HL-60 (cell line): ENCODE measurements at regions not wholly inside any gene's neighbourhood (a gene's known extent, or its start where the extent isn't known, plus 50 kb on each side); places are given as distances from the start of the nearest gene placed in this dataset.

ENCODE experiments used
- DNase-seq, 2 experiments: peaks; one replicate each; pipeline ENCODE4 v3.0.0-alpha.2; 2010 to 2020; ENCODE audit warnings: low read depth in 1 of 2, low spot score in 1 of 2
- H3K27ac ChIP-seq: fragments of 250-450 bp; sonication (Bioruptor Pico); replicated peaks from 2 replicates; pipeline ENCODE4 v1.5.1; 2020; ENCODE audit warnings: mild to moderate bottlenecking, moderate library complexity
- H3K27me3 ChIP-seq: fragments of 250-450 bp; sonication (Bioruptor Pico); 2 replicates; pipeline ENCODE4 v1.5.1; 2021; ENCODE audit warnings: mild to moderate bottlenecking, moderate library complexity; ENCODE audit not compliant: insufficient read depth, poor library complexity, severe bottlenecking
- H3K4me3 ChIP-seq: replicated peaks from 2 replicates; pipeline ENCODE4 v1.5.1; 2011; ENCODE audit warnings: mild to moderate bottlenecking, control low read depth, low read length; ENCODE audit not compliant: insufficient read depth
- CTCF ChIP-seq: IDR thresholded peaks from one replicate; pipeline ENCODE4 v1.5.1; 2011; ENCODE audit warnings: low read length, control low read depth, inconsistent platforms; ENCODE audit not compliant: insufficient read depth
- GABPA ChIP-seq: IDR thresholded peaks from 2 replicates; pipeline ENCODE4 v1.6.1; 2012; ENCODE audit warnings: low read depth
- POLR2AphosphoS5 ChIP-seq: IDR thresholded peaks from 2 replicates; pipeline ENCODE4 v1.6.1; 2012; ENCODE audit warnings: low read depth
- REST ChIP-seq: IDR thresholded peaks from 2 replicates; pipeline ENCODE4 v1.6.1; 2012; ENCODE audit warnings: low read depth; ENCODE audit not compliant: insufficient replicate concordance
- SPI1 ChIP-seq: IDR thresholded peaks from 2 replicates; pipeline ENCODE4 v1.6.1; 2012; ENCODE audit warnings: low read depth, mild to moderate bottlenecking, borderline replicate concordance

- Histone ChIP-seq H3K4me3 (no peak overlapping the region), H3K27ac (no peak overlapping the region), H3K27me3 (no peaks in the 10 kb centered on the region)
- DNase-seq = no peak
- no peak for TF ChIP-seq REST
- no peak for TF ChIP-seq POLR2AphosphoS5
- TF ChIP-seq CTCF = no peak
- TF ChIP-seq GABPA = no peak
- no peak for TF ChIP-seq SPI1
These were observed 359.3 kb downstream of the TMEM161B start for GRCh38 chr5:87909382-87909781.

- Histone ChIP-seq H3K27ac (no peak overlapping the region), H3K27me3 (no peaks in the 10 kb centered on the region), H3K4me3 (no peak overlapping the region)
- no peak for DNase-seq
- TF ChIP-seq POLR2AphosphoS5 = no peak
- TF ChIP-seq GABPA = no peak
- no peak for TF ChIP-seq REST
- TF ChIP-seq CTCF = no peak
- TF ChIP-seq SPI1 = no peak
These were observed 361.7 kb downstream of the TMEM161B start for GRCh38 chr5:87906962-87907361.

- Histone ChIP-seq H3K27ac (no peak overlapping the region), H3K27me3 (no peaks in the 10 kb centered on the region), H3K4me3 (no peak overlapping the region)
- DNase-seq = no peak
- TF ChIP-seq REST (no peak), GABPA (no peak), POLR2AphosphoS5 (no peak), SPI1 (no peak), CTCF (no peak)
These were observed 368.2 kb downstream of the TMEM161B start for GRCh38 chr5:87900419-87900818.
